MG63 (cell line): ENCODE measurements at regions not wholly inside any gene's neighbourhood (a gene's known extent, or its start where the extent isn't known, plus 50 kb on each side); places are given as distances from the start of the nearest gene placed in this dataset.

Source experiments
- DNase-seq: peaks from one replicate; pipeline ENCODE4 v3.0.0-alpha.2; 2020
- H3K27me3 ChIP-seq: fragments of 250-450 bp; sonication (Bioruptor Pico); 2 replicates; pipeline ENCODE4 v1.5.1; 2020; ENCODE audit warnings: mild to moderate bottlenecking, moderate library complexity
- H3K36me3 ChIP-seq: fragments of 250-450 bp; sonication (Bioruptor Pico); 2 replicates; pipeline ENCODE4 v1.5.1; 2020; ENCODE audit warnings: mild to moderate bottlenecking, moderate library complexity
- H3K4me3 ChIP-seq: fragments of 250-450 bp; sonication (Bioruptor Pico); 2 replicates; pipeline ENCODE4 v1.5.1; 2020; ENCODE audit warnings: mild to moderate bottlenecking, moderate library complexity
- H3K9me3 ChIP-seq: fragments of 250-450 bp; sonication (Bioruptor Pico); 2 replicates; pipeline ENCODE4 v1.5.1; 2020; ENCODE audit warnings: mild to moderate bottlenecking, moderate library complexity

DNA sequence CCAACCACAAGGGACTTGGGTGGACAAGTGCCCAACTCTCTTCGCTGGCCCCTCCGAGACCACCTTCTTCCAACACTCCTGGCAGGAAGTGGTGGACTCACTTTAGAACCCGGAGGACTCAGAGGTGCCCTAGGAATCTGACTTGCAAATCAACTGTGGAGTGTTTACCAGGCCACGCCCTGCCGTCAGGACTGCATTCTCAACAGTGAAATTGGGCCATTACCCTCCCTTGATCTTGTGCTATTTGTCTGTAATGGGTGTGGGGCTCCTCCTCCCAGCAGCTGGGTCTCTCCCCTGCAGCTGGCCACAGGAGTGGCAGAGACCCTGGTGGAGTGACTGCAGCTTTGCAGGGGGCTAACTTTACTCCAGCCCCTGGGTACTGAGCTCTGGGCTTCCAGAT lies 212.2 kb upstream of the RPL38 start:
- no peak for DNase-seq
- H3K4me3 ChIP-seq, result no peak overlapping the region
- peaks cover 3% of the 10 kb centered on the region; the same call in 1 of the 2 replicates for H3K27me3 ChIP-seq
- no peaks in the 10 kb centered on the region for H3K36me3 ChIP-seq
- no peaks in the 10 kb centered on the region for H3K9me3 ChIP-seq

DNA sequence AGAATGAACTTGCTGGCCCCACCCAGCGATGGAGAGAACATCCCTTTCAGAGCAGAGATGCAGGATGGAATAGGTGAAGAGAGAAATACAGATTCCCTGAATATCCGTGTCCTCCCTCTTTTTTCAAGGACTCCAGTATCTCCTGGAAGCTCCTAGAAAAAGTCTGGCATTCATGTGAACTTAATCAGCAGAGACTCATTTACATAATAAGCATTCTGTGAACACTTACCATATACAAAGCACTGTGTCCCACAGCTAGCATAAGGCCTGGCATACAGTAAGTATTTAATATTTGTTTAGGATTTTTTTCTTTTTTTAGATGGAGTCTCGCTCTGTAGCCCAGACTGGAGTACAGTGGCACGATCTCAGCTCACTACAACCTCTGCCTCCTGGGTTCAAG lies 208.5 kb upstream of the RPL38 start:
- no peak for DNase-seq
- H3K4me3 ChIP-seq, result no peak overlapping the region
- H3K9me3 ChIP-seq, result no peaks in the 10 kb centered on the region

DNA sequence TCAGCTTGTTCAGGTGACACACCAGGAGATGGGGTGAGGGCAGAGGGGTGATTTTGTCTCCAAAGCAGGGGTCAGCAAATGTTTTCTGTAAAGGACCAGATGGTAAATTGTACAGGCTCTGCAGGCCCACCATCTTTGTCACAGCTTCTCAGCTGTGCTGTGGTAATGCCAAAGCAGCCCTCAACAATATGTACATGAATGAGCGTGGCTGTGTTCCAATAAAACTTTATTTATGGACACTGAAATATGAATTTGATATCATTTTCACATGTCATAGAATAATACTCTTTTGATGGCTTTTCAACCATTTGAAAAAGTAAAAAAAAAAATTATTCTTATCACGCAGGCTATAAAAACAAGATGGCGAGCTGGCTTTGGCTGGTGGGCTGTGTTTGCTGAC lies 206.4 kb upstream of the RPL38 start:
- H3K4me3 ChIP-seq, result no peak overlapping the region
- H3K9me3 ChIP-seq, result no peaks in the 10 kb centered on the region
- H3K27me3 ChIP-seq, result peaks cover 15% of the 10 kb centered on the region
- no peaks in the 10 kb centered on the region for H3K36me3 ChIP-seq
- DNase-seq, result no peak

More for the DNA sequence above, 208.5 kb upstream of the RPL38 start:
- peaks cover 15% of the 10 kb centered on the region for H3K27me3 ChIP-seq
- H3K36me3 ChIP-seq, result no peaks in the 10 kb centered on the region

DNA sequence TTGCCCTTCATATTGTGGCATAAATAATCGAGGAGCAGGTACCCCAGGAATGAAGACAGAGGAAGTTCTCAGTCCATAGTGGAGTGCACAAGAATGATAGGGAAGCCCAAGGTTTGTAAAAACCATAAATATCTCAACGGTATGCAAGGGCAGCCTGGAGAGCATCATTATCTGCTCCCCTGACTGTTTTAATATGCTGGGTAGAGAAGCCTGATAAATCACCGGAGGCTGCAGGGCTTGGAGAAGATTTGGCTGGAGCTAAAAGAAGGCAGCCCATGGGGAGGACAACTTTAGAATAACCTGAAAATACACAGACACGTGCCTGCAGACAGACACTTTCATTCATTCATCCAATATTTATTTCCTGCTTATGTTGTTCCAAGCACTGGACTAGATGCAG lies 205.2 kb upstream of the RPL38 start:
- Histone ChIP-seq H3K36me3 (no peaks in the 10 kb centered on the region), H3K9me3 (peaks cover 8% of the 10 kb centered on the region; the same call in 1 of the 2 replicates), H3K27me3 (peaks cover 18% of the 10 kb centered on the region), H3K4me3 (no peak overlapping the region)
- DNase-seq, result no peak

DNA sequence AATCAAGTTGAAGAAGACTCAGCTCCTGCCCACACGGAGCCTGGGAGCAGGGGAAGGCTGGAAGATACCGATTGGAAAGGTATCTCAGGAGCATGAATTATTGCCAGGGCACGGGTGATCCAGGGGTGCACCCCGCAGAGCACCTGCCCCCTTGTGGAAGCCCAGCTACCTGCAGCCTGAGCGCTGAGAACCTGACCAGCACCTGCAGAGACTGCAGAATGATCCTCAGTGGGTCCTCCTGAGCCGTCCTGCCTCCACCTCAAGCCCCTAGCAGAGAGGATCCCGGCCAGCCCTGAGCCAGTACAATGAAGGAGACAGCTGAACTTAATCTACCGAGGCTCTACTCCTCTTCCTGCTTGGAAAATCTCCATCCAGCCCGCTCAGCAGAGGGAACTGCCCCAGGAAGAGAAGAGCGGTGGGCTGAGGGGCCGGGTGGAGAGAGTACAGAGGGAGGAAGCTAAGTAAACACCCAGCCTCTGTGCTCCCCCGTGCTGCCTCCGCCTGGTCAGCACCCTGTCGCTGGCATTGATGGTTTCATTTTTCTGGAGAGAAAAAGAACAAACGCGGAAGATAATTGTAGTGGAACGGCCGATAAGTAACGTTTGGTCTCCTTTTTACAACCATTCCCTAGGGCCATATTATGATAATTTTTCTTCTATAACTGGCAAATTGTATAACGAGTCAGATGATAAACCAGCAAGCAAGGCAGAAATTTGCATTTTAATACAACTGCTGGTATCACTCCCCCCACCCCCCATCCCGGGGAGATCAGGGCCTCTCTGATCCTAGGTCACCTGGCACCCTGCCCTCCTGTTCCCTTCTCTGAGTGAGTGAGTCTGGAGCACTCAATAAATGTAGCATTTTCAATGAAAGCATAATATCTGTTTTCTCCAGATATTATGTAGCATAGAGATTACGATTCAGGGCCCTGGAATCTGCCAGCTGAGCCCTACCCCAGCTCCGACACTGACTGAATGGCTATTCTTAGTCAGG lies 204.5 kb upstream of the RPL38 start:
- Histone ChIP-seq H3K4me3 (no peak overlapping the region), H3K27me3 (peaks cover 20% of the 10 kb centered on the region), H3K9me3 (peaks cover 9% of the 10 kb centered on the region; the same call in 1 of the 2 replicates), H3K36me3 (no peaks in the 10 kb centered on the region)
- DNase-seq, result peak; percentile 39

DNA sequence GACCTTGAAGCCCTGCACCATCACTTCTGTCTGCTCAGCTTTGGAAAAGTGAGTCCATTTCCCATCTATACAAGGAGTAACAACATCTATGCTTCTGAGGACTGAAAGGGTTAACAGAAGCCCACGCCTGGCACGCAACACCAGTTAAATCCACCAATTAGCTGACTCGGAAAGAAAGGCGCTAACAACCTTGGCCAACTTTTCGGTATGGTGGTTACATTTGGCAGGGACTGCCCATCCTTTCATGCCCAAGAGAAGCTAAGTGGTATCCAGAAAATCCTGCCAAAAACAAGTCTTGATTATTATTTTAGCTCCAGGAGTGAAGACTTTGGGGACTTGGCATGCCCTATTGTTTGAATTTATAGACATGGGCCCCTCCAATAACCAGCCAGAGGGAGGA lies 202.3 kb upstream of the RPL38 start:
- no peaks in the 10 kb centered on the region for H3K36me3 ChIP-seq
- peaks cover 9% of the 10 kb centered on the region; the same call in 1 of the 2 replicates for H3K9me3 ChIP-seq
- peaks cover 28% of the 10 kb centered on the region for H3K27me3 ChIP-seq

DNA sequence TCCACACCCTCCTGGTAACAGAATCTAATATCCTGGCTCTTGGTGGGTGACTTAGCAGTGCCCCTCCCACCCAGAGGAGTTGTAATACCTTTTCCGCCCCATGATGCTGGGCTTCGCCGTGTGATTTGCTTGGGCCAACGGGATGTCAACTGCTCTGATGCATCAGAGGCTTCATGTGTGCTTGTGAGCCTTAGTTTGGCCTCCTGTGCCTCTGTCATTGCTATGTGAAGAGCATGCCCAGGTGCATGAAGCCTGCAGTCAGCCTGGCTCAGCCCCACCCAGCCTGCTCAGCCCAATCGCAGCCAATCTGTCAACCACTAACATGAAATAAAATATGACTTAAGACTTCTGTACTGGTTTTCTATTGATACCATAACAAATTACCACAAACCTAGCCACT lies 201.2 kb upstream of the RPL38 start:
- Histone ChIP-seq H3K9me3 (peaks cover 9% of the 10 kb centered on the region; the same call in 1 of the 2 replicates), H3K36me3 (no peaks in the 10 kb centered on the region), H3K4me3 (no peak overlapping the region), H3K27me3 (peaks cover 30% of the 10 kb centered on the region)
- no peak for DNase-seq

More for the DNA sequence above, 202.3 kb upstream of the RPL38 start:
- H3K4me3 ChIP-seq, result no peak overlapping the region
- DNase-seq, result peak; percentile 74

DNA sequence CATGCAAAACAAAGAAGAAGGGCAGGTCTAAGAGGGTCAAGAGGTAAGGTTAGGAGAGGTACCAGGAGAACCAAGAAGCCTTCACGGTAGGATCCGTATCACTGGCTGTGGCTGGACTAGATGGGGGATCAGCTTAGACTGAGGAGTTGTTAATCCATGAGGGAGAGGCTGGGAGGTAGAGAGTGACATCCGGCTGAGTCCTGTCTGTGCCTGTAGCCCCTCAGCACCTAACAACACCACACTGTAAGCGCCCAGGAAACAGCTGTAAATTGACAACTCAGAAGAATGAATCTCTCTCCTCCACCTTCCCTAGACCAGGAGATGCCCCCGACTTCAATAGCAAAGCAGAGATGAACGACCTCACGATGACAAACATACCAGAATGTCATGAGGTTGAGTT lies 199.4 kb upstream of the RPL38 start:
- Histone ChIP-seq H3K27me3 (peaks cover 34% of the 10 kb centered on the region), H3K4me3 (no peak overlapping the region), H3K9me3 (peaks cover 9% of the 10 kb centered on the region; the same call in 1 of the 2 replicates), H3K36me3 (no peaks in the 10 kb centered on the region)
- DNase-seq, result no peak

DNA sequence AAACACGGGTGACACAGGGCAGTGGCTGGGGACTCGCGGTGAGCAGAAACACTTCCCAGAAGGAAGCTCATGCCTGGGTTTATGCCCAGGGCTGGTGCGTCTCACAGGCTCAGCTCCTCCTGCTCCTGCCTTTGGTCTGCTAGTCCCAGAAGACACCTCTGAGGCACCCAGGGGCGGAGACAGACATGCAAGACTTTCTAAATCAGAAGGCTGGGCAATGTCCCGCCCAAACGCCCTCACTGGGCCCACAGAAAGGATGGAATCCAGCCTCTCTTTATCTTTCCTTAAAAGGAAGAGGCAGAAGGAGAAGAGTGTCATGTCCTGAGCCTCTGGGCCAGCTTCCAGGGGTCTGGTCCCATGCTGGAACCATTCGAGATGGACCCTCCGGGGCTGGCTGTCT lies 197.7 kb upstream of the RPL38 start:
- DNase-seq, result no peak
- Histone ChIP-seq H3K9me3 (peaks cover 9% of the 10 kb centered on the region; the same call in 1 of the 2 replicates), H3K4me3 (no peak overlapping the region), H3K27me3 (peaks cover 27% of the 10 kb centered on the region), H3K36me3 (no peaks in the 10 kb centered on the region)

DNA sequence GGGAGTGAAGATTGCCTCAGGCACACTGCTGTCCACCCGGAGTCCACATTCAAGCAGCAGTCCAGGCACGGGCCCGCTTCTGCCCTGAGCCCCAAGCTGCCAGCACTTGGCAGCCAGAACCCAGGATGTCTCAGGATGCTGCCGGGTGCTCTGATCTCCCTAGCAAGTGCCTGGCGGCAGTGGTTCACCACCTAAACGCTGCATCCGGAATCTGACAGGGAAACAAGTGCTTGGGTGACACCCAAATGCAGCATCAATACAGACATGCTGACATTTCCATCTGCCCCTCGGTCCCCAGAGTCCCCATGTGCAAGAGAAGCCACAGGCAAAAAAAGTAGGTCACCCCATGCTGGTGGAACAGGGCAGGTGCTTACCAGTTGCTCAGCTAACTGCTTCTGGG lies 197.1 kb upstream of the RPL38 start:
- peaks cover 9% of the 10 kb centered on the region; the same call in 1 of the 2 replicates for H3K9me3 ChIP-seq
- no peak for DNase-seq
- H3K36me3 ChIP-seq, result no peaks in the 10 kb centered on the region
- H3K4me3 ChIP-seq, result no peak overlapping the region
- H3K27me3 ChIP-seq, result peaks cover 28% of the 10 kb centered on the region

DNA sequence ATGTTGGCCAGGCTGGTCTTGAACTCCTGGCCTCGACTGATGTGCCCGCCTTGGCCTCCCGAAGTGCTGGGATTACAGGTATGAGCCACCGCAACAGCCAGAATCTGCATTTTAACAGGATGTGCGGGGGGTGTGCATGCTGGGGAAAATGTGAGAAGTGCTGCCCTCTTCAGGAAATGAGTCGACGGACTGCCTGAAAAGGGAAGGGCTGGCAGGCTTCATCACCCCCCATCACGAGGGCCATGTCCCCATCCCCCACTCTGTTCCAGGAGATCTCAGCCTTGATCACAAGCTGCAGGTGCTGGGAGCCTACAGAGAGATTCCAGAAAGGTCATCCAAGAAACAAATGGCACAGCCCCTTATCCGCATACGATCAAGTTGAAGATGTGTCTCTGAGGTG lies 195.3 kb upstream of the RPL38 start:
- peaks cover 33% of the 10 kb centered on the region for H3K27me3 ChIP-seq
- no peaks in the 10 kb centered on the region for H3K36me3 ChIP-seq
- peaks cover 2% of the 10 kb centered on the region; the same call in 1 of the 2 replicates for H3K9me3 ChIP-seq
- H3K4me3 ChIP-seq, result no peak overlapping the region
- no peak for DNase-seq

DNA sequence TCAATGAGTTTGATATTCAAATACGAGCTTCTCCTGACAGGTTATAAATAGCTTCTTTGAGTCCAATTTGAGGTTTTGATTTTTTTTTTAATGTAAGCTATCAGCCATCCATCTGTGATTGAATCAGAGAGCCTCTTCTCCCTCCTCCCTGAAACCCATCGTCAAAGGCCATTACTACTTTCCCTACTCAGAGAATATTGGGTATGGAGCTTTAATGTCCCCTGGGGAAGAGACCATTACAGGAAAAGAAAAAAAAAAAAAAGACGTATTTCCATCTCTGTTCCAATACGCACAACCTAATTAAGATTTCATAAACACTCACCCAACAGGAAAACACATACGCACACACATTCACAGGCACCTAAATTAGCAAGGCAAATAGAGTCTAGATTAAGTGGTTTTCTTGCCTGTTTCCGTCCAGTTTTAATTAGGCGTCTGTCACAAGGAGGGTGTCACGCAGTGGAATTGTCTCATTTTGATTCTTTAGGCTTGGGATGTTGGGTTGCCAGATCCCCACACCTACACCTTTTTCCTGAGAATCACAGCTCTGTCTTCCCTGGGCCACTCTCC lies 194.3 kb upstream of the RPL38 start:
- peaks cover 33% of the 10 kb centered on the region for H3K27me3 ChIP-seq
- no peak for DNase-seq
- H3K36me3 ChIP-seq, result no peaks in the 10 kb centered on the region
- H3K9me3 ChIP-seq, result no peaks in the 10 kb centered on the region
- H3K4me3 ChIP-seq, result no peak overlapping the region

DNA sequence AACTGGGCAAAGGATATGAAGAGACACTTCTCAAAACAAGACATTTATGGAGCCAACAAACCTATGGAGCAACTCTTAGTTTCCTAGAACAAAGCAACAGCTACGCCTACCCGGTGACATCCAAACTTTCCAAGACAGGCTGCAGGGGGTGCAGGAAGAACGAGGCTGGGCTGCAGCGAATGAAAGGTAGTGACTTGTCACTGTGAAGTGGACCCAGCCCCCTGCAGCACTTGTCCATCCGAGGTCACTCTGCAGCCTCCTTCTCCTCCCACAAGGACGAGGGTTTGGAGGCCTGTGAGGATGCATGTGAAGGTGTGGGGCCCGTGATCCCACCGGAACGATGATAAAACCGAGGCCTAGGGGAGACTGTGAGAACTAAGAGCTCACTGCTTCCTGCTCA lies 192.6 kb upstream of the RPL38 start:
- Histone ChIP-seq H3K4me3 (no peak overlapping the region), H3K36me3 (no peaks in the 10 kb centered on the region), H3K9me3 (no peaks in the 10 kb centered on the region), H3K27me3 (peaks cover 31% of the 10 kb centered on the region)
- no peak for DNase-seq

DNA sequence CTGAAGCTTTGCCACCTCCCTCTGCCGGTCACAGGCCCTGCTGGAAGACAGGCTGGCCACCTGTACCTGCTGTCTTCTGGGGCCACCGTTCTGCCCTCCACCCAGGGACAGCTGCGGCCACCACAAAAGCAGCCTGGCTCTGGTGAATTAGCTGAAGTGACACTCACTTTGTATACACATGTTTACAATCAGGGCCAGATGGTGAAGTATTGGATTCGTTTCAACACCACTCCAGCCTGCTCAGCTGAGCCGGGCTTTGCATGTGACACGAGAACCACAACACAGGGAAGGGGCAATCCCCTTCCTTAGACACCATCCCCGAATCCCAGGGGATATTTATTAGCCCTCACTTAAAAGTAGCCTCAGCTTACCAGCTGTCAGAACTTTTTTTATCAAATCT lies 191.5 kb upstream of the RPL38 start:
- DNase-seq, result no peak
- H3K9me3 ChIP-seq, result no peaks in the 10 kb centered on the region
- peaks cover 26% of the 10 kb centered on the region for H3K27me3 ChIP-seq
- H3K4me3 ChIP-seq, result no peak overlapping the region
- no peaks in the 10 kb centered on the region for H3K36me3 ChIP-seq

DNA sequence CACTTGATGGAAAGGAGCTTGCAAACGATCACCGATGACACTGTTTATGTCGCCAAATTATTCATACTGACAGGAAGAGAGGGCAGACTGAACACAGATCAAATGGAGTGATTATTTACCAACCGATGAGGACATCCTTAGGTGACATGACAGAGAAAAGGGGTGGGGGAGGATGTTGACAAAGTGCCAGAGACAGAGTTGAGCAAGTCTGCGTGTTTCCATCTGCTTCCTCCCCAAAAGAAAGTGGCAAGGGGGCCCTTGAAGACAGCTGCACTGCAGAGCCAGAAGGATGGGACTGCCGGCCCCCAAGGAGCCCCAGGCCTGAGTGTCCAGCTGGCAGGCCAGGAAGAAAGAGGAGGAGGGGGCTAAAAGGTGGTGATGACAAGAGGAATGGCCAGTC lies 191.0 kb upstream of the RPL38 start:
- no peak for DNase-seq
- Histone ChIP-seq H3K27me3 (peaks cover 26% of the 10 kb centered on the region), H3K4me3 (no peak overlapping the region), H3K36me3 (no peaks in the 10 kb centered on the region), H3K9me3 (no peaks in the 10 kb centered on the region)

DNA sequence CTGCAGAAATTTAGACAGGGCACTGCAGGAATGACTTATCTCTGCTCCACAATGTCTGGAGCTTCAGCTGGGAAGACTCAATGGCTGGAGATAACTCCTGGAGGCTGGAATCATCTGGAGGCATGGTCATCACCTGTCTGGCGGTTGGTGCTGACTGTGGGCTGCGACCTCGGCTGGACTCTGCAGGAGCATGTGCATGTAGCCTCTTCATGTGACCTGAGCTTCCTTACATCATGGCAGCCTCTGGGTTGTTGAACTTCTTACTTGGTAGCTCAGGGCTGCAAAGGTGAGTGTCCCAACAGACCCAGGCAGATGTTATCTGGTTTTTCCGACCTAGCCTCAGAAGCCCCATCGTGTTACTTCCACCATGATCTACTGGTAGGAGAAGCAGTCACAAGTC lies 188.2 kb upstream of the RPL38 start:
- Histone ChIP-seq H3K27me3 (peaks cover 18% of the 10 kb centered on the region), H3K4me3 (no peak overlapping the region), H3K9me3 (no peaks in the 10 kb centered on the region), H3K36me3 (no peaks in the 10 kb centered on the region)
- no peak for DNase-seq

DNA sequence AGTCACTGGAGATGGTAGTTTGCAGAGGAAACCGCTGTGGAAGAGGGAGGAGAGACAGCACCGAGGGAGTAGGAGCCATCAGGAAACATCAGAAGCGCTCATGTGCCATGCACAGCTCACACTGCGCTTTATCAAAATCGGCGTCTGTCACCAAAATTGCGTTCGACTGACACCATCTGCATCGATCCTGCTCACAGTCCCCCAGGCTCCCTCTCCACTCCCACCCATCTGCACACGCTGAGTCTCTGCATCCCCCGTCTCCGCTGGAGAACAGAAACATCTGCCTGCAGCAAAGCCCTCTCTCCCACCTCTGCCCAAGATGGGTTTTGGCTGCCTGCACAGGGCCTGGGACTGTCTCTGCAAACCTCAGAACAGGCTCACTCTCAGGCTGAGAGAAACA lies 187.5 kb upstream of the RPL38 start:
- Histone ChIP-seq H3K9me3 (no peaks in the 10 kb centered on the region), H3K36me3 (no peaks in the 10 kb centered on the region), H3K27me3 (peaks cover 18% of the 10 kb centered on the region), H3K4me3 (no peak overlapping the region)
- no peak for DNase-seq

DNA sequence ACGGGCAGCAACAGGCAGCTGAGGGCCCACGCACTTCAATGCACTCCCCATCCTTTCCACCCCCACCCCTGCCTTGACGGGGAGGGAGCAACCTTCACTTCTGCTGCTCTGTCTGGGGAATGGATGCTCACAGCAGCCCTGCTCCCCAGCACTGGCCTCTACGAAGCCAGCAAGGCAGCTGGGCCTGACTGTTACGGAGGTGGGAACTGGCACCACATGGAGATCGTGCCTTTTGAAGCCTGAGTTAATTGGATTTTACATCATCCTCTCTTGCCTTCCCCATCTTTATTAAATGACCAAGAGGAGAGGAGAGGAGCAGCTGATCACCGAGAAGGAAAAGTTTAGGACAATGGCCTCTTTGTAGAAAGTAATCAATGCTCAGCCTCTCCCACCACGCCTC lies 187.0 kb upstream of the RPL38 start:
- peaks cover 16% of the 10 kb centered on the region for H3K27me3 ChIP-seq
- H3K36me3 ChIP-seq, result no peaks in the 10 kb centered on the region
- H3K9me3 ChIP-seq, result no peaks in the 10 kb centered on the region
- DNase-seq, result no peak
- H3K4me3 ChIP-seq, result no peak overlapping the region
